ENCODE measurements at regions not wholly inside any gene's neighbourhood (a gene's known extent, or its start where the extent isn't known, plus 50 kb on each side); places are given as distances from the start of the nearest gene placed in this dataset.

DNA sequence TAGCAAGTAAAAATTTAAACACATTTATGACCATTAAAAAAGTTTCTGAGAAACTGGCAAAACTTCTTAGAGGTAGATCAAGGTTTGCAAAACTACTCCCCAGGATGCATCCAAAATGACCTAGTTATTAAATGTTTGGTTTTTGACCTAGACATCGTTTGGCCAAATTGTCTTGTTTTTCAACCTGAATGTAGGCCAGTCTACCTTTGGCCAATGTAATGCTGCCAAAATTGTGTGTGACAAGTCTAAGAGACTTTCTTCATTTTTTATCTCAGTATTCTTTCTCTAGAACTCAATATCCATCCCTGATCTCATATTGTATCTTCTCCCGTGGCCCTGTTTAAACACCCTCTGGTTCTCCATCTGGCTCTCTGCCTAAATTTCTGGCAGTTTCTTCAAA is 202.0 kb downstream of the CXCL12 start:
- no peak overlapping the region for H3K27ac ChIP-seq
- peaks cover 0 to 7% (median 0%) of the 10 kb centered on the region in 4 donors for H3K4me1 ChIP-seq
- TF ChIP-seq EP300 (IDR thresholded peaks at IDR 0.05) (no peak), POLR2A (IDR thresholded peaks at IDR 0.05) (no peak)
- TF ChIP-seq, protein P1, sequence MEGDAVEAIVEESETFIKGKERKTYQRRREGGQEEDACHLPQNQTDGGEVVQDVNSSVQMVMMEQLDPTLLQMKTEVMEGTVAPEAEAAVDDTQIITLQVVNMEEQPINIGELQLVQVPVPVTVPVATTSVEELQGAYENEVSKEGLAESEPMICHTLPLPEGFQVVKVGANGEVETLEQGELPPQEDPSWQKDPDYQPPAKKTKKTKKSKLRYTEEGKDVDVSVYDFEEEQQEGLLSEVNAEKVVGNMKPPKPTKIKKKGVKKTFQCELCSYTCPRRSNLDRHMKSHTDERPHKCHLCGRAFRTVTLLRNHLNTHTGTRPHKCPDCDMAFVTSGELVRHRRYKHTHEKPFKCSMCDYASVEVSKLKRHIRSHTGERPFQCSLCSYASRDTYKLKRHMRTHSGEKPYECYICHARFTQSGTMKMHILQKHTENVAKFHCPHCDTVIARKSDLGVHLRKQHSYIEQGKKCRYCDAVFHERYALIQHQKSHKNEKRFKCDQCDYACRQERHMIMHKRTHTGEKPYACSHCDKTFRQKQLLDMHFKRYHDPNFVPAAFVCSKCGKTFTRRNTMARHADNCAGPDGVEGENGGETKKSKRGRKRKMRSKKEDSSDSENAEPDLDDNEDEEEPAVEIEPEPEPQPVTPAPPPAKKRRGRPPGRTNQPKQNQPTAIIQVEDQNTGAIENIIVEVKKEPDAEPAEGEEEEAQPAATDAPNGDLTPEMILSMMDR (IDR thresholded peaks at IDR 0.05) = no peak
- no peak overlapping the region for H3K4me3 ChIP-seq
- H3K9me3 ChIP-seq = no peaks in the 10 kb centered on the region
- H3K36me3 ChIP-seq = no peaks in the 10 kb centered on the region
- no peaks in the 10 kb centered on the region for H3K27me3 ChIP-seq
- WGBS, 2 donors = 59 to 62% methylated on average over 2 of the region's 2 CpGs
- no peak for DNase-seq (ENCODE audit: low spot score in 2 of 2)

DNA sequence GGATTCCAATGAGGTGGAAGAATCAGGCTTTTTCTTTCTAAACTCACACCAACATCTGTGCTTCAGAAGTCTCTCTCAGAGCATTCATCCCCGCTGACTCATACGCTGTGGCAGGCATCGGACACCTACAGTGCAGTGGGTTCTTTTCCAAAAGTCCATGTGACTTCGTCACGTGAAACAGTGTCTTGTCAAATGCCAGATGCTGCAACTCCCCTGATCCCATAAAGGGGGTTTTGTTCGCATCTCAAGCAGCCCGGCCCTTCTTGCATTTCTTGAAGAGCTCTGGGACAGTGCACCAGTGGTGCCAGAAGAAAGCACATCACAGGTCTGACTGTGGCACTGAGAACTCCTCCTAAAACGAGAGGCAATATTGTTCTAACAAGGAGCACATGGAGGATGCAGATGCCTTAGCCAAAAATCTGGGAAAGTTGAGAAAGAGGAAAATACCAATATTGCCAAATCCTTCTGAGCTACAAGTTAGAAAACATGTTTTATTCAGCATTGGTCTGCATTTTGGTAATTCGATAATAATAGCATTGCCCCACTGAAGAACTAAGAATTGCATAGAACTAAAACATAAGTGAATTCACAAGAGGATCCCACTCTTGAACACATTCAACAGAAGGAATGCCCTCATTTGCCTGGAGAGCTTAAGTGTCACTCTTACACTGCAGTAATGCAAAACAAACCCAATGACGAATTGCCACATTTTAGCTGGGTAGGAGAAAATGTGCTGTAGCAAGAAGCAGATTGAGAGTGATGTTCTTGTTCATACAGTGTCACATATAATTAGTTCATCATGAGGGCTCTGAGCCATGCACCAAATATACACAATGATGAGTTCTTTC is 204.4 kb downstream of the CXCL12 start:
- Histone ChIP-seq H3K27ac (peak overlapping the region in 1 of 4 donors; percentile 24), H3K4me1 (peaks cover 0 to 7% (median 0%) of the 10 kb centered on the region in 4 donors), H3K27me3 (no peaks in the 10 kb centered on the region), H3K36me3 (no peaks in the 10 kb centered on the region), H3K9me3 (no peaks in the 10 kb centered on the region), H3K4me3 (no peak overlapping the region)
- 59 to 62% methylated on average over 10 of the region's 10 CpGs for WGBS, 2 donors
- TF ChIP-seq, protein P1 (IDR thresholded peaks at IDR 0.05) = no peak
- TF ChIP-seq POLR2A (IDR thresholded peaks at IDR 0.05) (no peak), EP300 (IDR thresholded peaks at IDR 0.05) (peak in 1 of 2 donors; percentile 69)
- peak; percentile 65 to 83 for DNase-seq (ENCODE audit: low spot score in 2 of 2)

DNA sequence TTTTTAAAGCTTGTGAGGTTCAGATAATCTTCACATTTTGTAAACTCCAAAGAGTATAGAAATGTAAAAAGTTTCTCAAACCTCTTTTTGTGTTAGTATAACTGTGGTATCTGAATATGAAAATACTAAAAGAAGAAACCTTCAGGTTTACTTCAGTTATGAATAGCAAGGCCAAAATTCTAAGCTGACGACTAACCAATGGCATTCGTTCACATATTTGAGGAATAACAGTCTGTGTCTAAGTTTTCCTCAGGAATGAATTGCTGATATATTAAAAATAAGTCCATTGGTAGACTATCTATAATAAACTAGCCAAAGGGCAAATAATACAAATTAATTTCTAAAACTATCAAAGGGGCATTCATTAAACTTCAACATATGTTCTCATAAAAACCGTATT is 206.0 kb downstream of the CXCL12 start:
- no peak for DNase-seq (ENCODE audit: low spot score in 2 of 2)
- TF ChIP-seq, protein P1 (IDR thresholded peaks at IDR 0.05) = no peak
- TF ChIP-seq POLR2A (IDR thresholded peaks at IDR 0.05) (no peak), EP300 (IDR thresholded peaks at IDR 0.05) (no peak)
- H3K27me3 ChIP-seq = no peaks in the 10 kb centered on the region
- H3K4me1 ChIP-seq = peaks cover 0 to 7% (median 0%) of the 10 kb centered on the region in 4 donors
- no peaks in the 10 kb centered on the region for H3K9me3 ChIP-seq
- no peaks in the 10 kb centered on the region for H3K36me3 ChIP-seq
- 87 to 89% methylated on average over 3 of the region's 3 CpGs for WGBS, 2 donors
- no peak overlapping the region for H3K4me3 ChIP-seq
- H3K27ac ChIP-seq = no peak overlapping the region

DNA sequence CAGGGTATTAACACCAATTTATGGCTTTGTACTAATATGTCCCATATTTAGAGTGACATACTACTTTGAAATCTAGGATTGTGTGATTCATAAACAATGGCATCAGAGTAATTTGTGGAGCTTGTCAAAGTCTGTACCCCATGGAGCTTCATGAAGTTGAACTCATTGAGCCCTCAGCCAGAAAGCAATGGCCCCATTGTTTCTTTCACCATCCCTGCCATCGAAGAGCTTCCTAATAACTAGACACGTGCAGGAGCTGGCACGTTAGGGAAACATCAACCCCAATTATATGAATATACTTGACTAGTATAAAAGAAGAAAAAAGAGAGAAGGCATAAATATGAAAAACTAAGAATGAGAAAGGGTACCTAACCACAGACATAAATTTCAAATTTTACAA is 206.6 kb downstream of the CXCL12 start:
- no peaks in the 10 kb centered on the region for H3K27me3 ChIP-seq
- 58 to 63% methylated on average over 3 of the region's 3 CpGs for WGBS, 2 donors
- DNase-seq (ENCODE audit: low spot score in 2 of 2) = no peak
- no peak overlapping the region for H3K27ac ChIP-seq
- H3K9me3 ChIP-seq = no peaks in the 10 kb centered on the region
- no peak overlapping the region for H3K4me3 ChIP-seq
- no peaks in the 10 kb centered on the region for H3K36me3 ChIP-seq
- TF ChIP-seq POLR2A (IDR thresholded peaks at IDR 0.05) = no peak
- TF ChIP-seq, protein P1 (IDR thresholded peaks at IDR 0.05) = no peak
- no peak for TF ChIP-seq EP300 (IDR thresholded peaks at IDR 0.05)
- H3K4me1 ChIP-seq = peaks cover 0 to 11% (median 0%) of the 10 kb centered on the region in 4 donors

DNA sequence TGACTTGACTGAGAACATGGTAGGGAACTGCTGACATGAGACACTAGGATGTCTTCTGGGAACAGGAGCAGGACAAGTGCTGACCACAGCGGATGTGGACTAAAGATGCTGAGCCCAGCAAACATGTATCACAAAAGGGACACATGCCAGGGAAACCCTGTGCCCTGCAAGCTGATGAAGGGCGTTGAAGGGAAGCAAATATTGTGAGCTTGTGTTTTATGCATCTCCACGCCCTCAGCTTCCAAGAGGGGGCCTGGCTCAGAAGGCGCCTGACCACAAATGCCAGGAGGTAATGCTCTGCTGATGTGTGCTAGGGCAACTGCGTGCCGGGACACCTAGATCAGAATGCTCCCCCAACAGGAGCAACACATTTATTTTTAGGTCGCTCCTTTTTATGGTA is 207.3 kb downstream of the CXCL12 start:
- 76 to 98% methylated on average over 7 of the region's 7 CpGs for WGBS, 2 donors
- Histone ChIP-seq H3K36me3 (no peaks in the 10 kb centered on the region), H3K4me3 (no peak overlapping the region), H3K27me3 (no peaks in the 10 kb centered on the region), H3K27ac (no peak overlapping the region), H3K9me3 (no peaks in the 10 kb centered on the region), H3K4me1 (peaks cover 0 to 18% (median 0%) of the 10 kb centered on the region in 4 donors)
- no peak for DNase-seq (ENCODE audit: low spot score in 2 of 2)
- TF ChIP-seq POLR2A (IDR thresholded peaks at IDR 0.05) (no peak), EP300 (IDR thresholded peaks at IDR 0.05) (no peak)
- TF ChIP-seq, protein P1 (IDR thresholded peaks at IDR 0.05) = no peak

All from tibial nerve (tissue), 4 donors.